ENCODE measurements at regions not wholly inside any gene's neighbourhood (a gene's known extent, or its start where the extent isn't known, plus 50 kb on each side); places are given as distances from the start of the nearest gene placed in this dataset.

- 97% methylated on average over 9 of the region's 9 CpGs for WGBS
- Histone ChIP-seq H3K27ac (ENCODE audit: low read depth in 1 of 2, low read length in 2 of 2) (no peak overlapping the region), H3K36me3 (ENCODE audit: control insufficient read depth in 4 of 4, insufficient read depth in 3 of 4, low read depth in 1 of 4, low read length in 3 of 4) (peaks cover 0 to 6% (median 0%) of the 10 kb centered on the region in 4 donors), H3K9ac (ENCODE audit: low read depth in 1 of 2, low read length in 2 of 2) (no peak overlapping the region), H3K4me3 (ENCODE audit: low read depth in 1 of 3, low read length in 3 of 3) (no peak overlapping the region), H3K9me3 (ENCODE audit: control insufficient read depth in 4 of 4, low read length in 3 of 4) (no peaks in the 10 kb centered on the region), H3K27me3 (ENCODE audit: control insufficient read depth in 4 of 4, insufficient read depth in 4 of 4, low read length in 3 of 4) (no peaks in the 10 kb centered on the region), H3K4me1 (ENCODE audit: control insufficient read depth in 4 of 4, insufficient read depth in 4 of 4, low read length in 3 of 4) (no peaks in the 10 kb centered on the region)
- TF ChIP-seq CTCF (IDR thresholded peaks at IDR 0.05; ENCODE audit: low read depth, low read length, missing input control) (no peak), FOXA2 (IDR thresholded peaks at IDR 0.05) (no peak), EGR1 (IDR thresholded peaks at IDR 0.05; ENCODE audit: low read depth in 2 of 2) (no peak), ATF3 (IDR thresholded peaks at IDR 0.05) (no peak), TAF1 (conservative IDR thresholded peaks at IDR 0.05) (no peak), HNF4G (IDR thresholded peaks at IDR 0.05) (no peak), SP1 (IDR thresholded peaks at IDR 0.05) (no peak), ZBTB33 (IDR thresholded peaks at IDR 0.05) (no peak), RXRA (IDR thresholded peaks at IDR 0.05) (no peak), JUND (IDR thresholded peaks at IDR 0.05) (no peak), RAD21 (IDR thresholded peaks at IDR 0.05) (no peak)
- no peak for DNase-seq (ENCODE audit: low spot score)
Observed at GRCh38 chr15:62722237-62722636, 320.3 kb upstream of the TPM1 start.

GRCh38 chr15:62726461-62726860 lies 316.1 kb upstream of the TPM1 start:
- no peak overlapping the region for H3K4me3 ChIP-seq (ENCODE audit: low read depth in 1 of 3, low read length in 3 of 3)
- H3K27me3 ChIP-seq (ENCODE audit: control insufficient read depth in 4 of 4, insufficient read depth in 4 of 4, low read length in 3 of 4), result no peaks in the 10 kb centered on the region
- H3K9ac ChIP-seq (ENCODE audit: low read depth in 1 of 2, low read length in 2 of 2), result no peak overlapping the region
- H3K36me3 ChIP-seq (ENCODE audit: control insufficient read depth in 4 of 4, insufficient read depth in 3 of 4, low read depth in 1 of 4, low read length in 3 of 4), result no peaks in the 10 kb centered on the region
- H3K4me1 ChIP-seq (ENCODE audit: control insufficient read depth in 4 of 4, insufficient read depth in 4 of 4, low read length in 3 of 4), result no peaks in the 10 kb centered on the region
- no peak overlapping the region for H3K27ac ChIP-seq (ENCODE audit: low read depth in 1 of 2, low read length in 2 of 2)
- TF ChIP-seq ZBTB33 (IDR thresholded peaks at IDR 0.05), result no peak
- DNase-seq (ENCODE audit: low spot score), result no peak
- no peaks in the 10 kb centered on the region for H3K9me3 ChIP-seq (ENCODE audit: control insufficient read depth in 4 of 4, low read length in 3 of 4)

GRCh38 chr15:62727501-62727900 lies 315.0 kb upstream of the TPM1 start:
- H3K27ac ChIP-seq (ENCODE audit: low read depth in 1 of 2, low read length in 2 of 2), result no peak overlapping the region
- no peak overlapping the region for H3K9ac ChIP-seq (ENCODE audit: low read depth in 1 of 2, low read length in 2 of 2)
- H3K36me3 ChIP-seq (ENCODE audit: control insufficient read depth in 4 of 4, insufficient read depth in 3 of 4, low read depth in 1 of 4, low read length in 3 of 4), result no peaks in the 10 kb centered on the region
- no peaks in the 10 kb centered on the region for H3K9me3 ChIP-seq (ENCODE audit: control insufficient read depth in 4 of 4, low read length in 3 of 4)
- WGBS, result 97% methylated on average over 2 of the region's 2 CpGs
- DNase-seq (ENCODE audit: low spot score), result no peak
- no peaks in the 10 kb centered on the region for H3K4me1 ChIP-seq (ENCODE audit: control insufficient read depth in 4 of 4, insufficient read depth in 4 of 4, low read length in 3 of 4)
- no peaks in the 10 kb centered on the region for H3K27me3 ChIP-seq (ENCODE audit: control insufficient read depth in 4 of 4, insufficient read depth in 4 of 4, low read length in 3 of 4)
- no peak overlapping the region for H3K4me3 ChIP-seq (ENCODE audit: low read depth in 1 of 3, low read length in 3 of 3)
- TF ChIP-seq FOXA2 (IDR thresholded peaks at IDR 0.05) (no peak), MAX (IDR thresholded peaks at IDR 0.05) (no peak), YY1 (IDR thresholded peaks at IDR 0.05) (no peak), GABPA (IDR thresholded peaks at IDR 0.05 in 1 of 2, conservative IDR thresholded peaks at IDR 0.05 in 1 of 2) (no peak), ZBTB33 (IDR thresholded peaks at IDR 0.05) (no peak), REST (IDR thresholded peaks at IDR 0.05) (no peak), TAF1 (conservative IDR thresholded peaks at IDR 0.05) (no peak), RXRA (IDR thresholded peaks at IDR 0.05) (no peak), HNF4G (IDR thresholded peaks at IDR 0.05) (no peak), HNF4A (conservative IDR thresholded peaks at IDR 0.05) (no peak), FOXA1 (IDR thresholded peaks at IDR 0.05) (no peak)

Data from liver (tissue), 8 donors.